Activated CD8-positive, alpha-beta memory T cell treated with anti-CD3 and anti-CD28 coated beads, Interleukin-2, amount 50 U/mL, for 4 hours (primary cell): ENCODE measurements at regions not wholly inside any gene's neighbourhood (a gene's known extent, or its start where the extent isn't known, plus 50 kb on each side); places are given as distances from the start of the nearest gene placed in this dataset.
"Not testable (repeated sequence)": the region's sequence is repeated elsewhere in the genome, so short reads cannot be mapped to it uniquely, and the experiment has no call there.

Experiments used
- DNase-seq: peaks from one replicate; pipeline ENCODE4 v3.0.0-alpha.2; 2020

- no peak for DNase-seq
These were observed 132.6 kb upstream of the TBCA start for GRCh38 chr5:77908787-77909186.

- DNase-seq = no peak
These were observed 131.6 kb upstream of the TBCA start for GRCh38 chr5:77907786-77908185.

GRCh38 chr5:77906806-77907205 is 130.7 kb upstream of the TBCA start:
- DNase-seq = no peak

- no peak for DNase-seq
These were observed 128.2 kb upstream of the TBCA start for GRCh38 chr5:77904362-77904761.

GRCh38 chr5:77900691-77901090 is 124.6 kb upstream of the TBCA start:
- no peak for DNase-seq

- no peak for DNase-seq
These were observed 122.2 kb upstream of the TBCA start for GRCh38 chr5:77898385-77898784.

- no peak for DNase-seq
These were observed 120.2 kb upstream of the TBCA start for GRCh38 chr5:77896338-77896737.

GRCh38 chr5:77894103-77894502 is 118.0 kb upstream of the TBCA start:
- DNase-seq = not testable (repeated sequence)

GRCh38 chr5:77893225-77893860 is 117.2 kb upstream of the TBCA start:
- DNase-seq = no peak

- DNase-seq = no peak
These were observed 116.2 kb upstream of the TBCA start for GRCh38 chr5:77892061-77893010.

GRCh38 chr5:77885519-77885918 is 109.4 kb upstream of the TBCA start:
- DNase-seq = no peak

- no peak for DNase-seq
These were observed 106.6 kb upstream of the TBCA start for GRCh38 chr5:77882670-77883257.

- no peak for DNase-seq
These were observed 105.4 kb upstream of the TBCA start for GRCh38 chr5:77881528-77881927.

GRCh38 chr5:77877516-77878355 is 101.6 kb upstream of the TBCA start:
- DNase-seq = no peak

- no peak for DNase-seq
These were observed 100.8 kb upstream of the TBCA start for GRCh38 chr5:77876862-77877502.

- no peak for DNase-seq
These were observed 100.2 kb upstream of the TBCA start for GRCh38 chr5:77876316-77876715.

- no peak for DNase-seq
These were observed 98.6 kb upstream of the TBCA start for GRCh38 chr5:77874691-77875090.

GRCh38 chr5:77873239-77873638 is 97.1 kb upstream of the TBCA start:
- DNase-seq = no peak

GRCh38 chr5:77871946-77872345 is 95.8 kb upstream of the TBCA start:
- DNase-seq = no peak

GRCh38 chr5:77871016-77871415 is 94.9 kb upstream of the TBCA start:
- no peak for DNase-seq

GRCh38 chr5:77869116-77869798 is 93.1 kb upstream of the TBCA start:
- DNase-seq = no peak

GRCh38 chr5:77867914-77868313 is 91.8 kb upstream of the TBCA start:
- no peak for DNase-seq
